SU-DHL-6 (cell line): ENCODE measurements at regions not wholly inside any gene's neighbourhood (a gene's known extent, or its start where the extent isn't known, plus 50 kb on each side); places are given as distances from the start of the nearest gene placed in this dataset.

Source experiments
- CTCF ChIP-seq: fragments of 200-600 bp; sonication (generic); IDR thresholded peaks from one replicate; pipeline ENCODE4 v1.5.1; 2017; ENCODE audit warnings: antibody characterized with exemption, mild to moderate bottlenecking, low read length, moderate library complexity; ENCODE audit not compliant: insufficient read depth, poor library complexity, severe bottlenecking
- EZH2phosphoT487 ChIP-seq: fragments of 200-600 bp; sonication (generic), shearing (Covaris generic); conservative IDR thresholded peaks from 2 replicates; pipeline ENCODE4 v1.6.1; 2018; ENCODE audit warnings: mild to moderate bottlenecking, antibody characterized with exemption, low read length, moderate library complexity, mixed read lengths

GRCh38 chr4:80138551-80139538 is 58.5 kb upstream of the PRDM8 start:
- TF ChIP-seq EZH2phosphoT487 (no peak), CTCF (no peak)
